ENCODE measurements at regions not wholly inside any gene's neighbourhood (a gene's known extent, or its start where the extent isn't known, plus 50 kb on each side); places are given as distances from the start of the nearest gene placed in this dataset.

DNA sequence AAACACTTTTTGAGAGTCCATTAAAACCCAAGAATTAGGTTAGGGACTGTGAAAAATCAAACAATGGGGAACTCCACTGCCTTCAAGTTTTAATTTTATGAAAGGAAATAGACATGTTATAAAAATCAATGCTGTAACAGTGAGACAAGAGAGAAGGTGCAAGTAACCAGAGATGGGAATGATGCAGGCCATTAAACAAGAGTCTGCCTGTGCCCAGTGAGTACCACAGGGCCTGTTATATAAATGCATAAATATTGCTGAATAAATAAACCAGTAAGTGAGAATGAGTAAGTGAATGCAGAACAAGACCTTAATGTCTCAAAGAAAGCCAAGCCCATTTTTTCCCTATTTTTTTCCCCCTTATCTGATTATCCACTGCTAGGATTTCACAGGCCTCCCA, 53.3 kb upstream of the BMP2K start:
- TF ChIP-seq, protein P1, sequence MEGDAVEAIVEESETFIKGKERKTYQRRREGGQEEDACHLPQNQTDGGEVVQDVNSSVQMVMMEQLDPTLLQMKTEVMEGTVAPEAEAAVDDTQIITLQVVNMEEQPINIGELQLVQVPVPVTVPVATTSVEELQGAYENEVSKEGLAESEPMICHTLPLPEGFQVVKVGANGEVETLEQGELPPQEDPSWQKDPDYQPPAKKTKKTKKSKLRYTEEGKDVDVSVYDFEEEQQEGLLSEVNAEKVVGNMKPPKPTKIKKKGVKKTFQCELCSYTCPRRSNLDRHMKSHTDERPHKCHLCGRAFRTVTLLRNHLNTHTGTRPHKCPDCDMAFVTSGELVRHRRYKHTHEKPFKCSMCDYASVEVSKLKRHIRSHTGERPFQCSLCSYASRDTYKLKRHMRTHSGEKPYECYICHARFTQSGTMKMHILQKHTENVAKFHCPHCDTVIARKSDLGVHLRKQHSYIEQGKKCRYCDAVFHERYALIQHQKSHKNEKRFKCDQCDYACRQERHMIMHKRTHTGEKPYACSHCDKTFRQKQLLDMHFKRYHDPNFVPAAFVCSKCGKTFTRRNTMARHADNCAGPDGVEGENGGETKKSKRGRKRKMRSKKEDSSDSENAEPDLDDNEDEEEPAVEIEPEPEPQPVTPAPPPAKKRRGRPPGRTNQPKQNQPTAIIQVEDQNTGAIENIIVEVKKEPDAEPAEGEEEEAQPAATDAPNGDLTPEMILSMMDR (conservative IDR thresholded peaks at IDR 0.05; ENCODE audit: low read length) = no peak
- TF ChIP-seq EZH2phosphoT487 (IDR thresholded peaks at IDR 0.05; ENCODE audit: borderline replicate concordance, low read depth, low read length) = no peak
